ENCODE measurements at regions not wholly inside any gene's neighbourhood (a gene's known extent, or its start where the extent isn't known, plus 50 kb on each side); places are given as distances from the start of the nearest gene placed in this dataset.

DNA sequence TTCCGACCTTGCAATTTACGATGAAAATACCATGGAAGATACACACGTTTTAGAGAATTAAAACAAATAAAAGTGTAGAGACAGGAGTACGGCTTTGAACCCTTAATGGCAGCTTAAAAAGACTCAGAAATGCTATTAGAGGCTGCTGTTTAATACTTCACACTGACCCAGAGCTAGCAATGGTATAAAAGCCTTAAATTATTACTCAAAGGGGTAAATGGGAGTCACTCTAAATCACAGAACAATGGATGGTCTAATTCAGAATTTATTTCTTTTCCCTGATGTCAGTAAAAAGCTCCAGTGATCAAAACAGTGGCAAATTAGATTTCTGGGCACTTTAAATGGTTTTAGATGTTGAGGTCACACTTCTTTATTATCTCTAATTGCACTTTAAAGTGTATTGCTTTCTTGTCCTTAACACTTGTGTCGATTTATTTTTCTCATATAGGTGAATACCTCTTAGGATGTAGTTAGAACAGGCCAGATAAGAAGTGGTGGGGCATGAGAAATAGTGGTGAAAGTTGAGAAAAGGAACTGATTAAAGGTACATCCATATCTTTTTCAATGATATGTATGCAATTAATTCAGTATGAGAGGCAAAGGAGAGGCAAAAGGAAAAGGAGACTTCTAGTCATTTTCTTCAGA, 252.4 kb upstream of the ANKRD50 start:
- DNase-seq (ENCODE audit: low read depth): no peak
- TF ChIP-seq, protein P1, sequence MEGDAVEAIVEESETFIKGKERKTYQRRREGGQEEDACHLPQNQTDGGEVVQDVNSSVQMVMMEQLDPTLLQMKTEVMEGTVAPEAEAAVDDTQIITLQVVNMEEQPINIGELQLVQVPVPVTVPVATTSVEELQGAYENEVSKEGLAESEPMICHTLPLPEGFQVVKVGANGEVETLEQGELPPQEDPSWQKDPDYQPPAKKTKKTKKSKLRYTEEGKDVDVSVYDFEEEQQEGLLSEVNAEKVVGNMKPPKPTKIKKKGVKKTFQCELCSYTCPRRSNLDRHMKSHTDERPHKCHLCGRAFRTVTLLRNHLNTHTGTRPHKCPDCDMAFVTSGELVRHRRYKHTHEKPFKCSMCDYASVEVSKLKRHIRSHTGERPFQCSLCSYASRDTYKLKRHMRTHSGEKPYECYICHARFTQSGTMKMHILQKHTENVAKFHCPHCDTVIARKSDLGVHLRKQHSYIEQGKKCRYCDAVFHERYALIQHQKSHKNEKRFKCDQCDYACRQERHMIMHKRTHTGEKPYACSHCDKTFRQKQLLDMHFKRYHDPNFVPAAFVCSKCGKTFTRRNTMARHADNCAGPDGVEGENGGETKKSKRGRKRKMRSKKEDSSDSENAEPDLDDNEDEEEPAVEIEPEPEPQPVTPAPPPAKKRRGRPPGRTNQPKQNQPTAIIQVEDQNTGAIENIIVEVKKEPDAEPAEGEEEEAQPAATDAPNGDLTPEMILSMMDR (conservative IDR thresholded peaks at IDR 0.05; ENCODE audit: low read depth, low read length): no peak
- H3K4me3 ChIP-seq (ENCODE audit: low read depth, low read length): no peak overlapping the region

DNA sequence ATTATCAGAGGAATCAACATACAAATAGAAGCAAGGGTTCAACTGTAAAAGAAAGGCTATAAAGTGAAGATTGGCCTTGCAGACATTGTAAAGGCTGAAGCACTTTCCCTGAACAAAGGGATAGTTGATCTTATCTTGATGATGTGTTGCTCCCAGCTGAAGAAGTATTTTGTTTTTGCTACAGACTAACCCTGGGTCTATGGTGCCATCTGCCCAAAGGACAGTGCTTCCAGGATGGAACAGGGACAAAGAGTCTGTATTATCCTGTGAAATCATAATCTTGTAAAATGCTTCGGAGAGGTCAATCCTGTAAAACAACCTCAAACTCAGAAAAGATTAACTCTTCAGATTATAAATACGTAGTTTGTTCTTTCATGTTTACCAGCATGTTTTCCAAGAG, 251.7 kb upstream of the ANKRD50 start:
- no peak overlapping the region for H3K4me3 ChIP-seq (ENCODE audit: low read depth, low read length)
- TF ChIP-seq, protein P1 (conservative IDR thresholded peaks at IDR 0.05; ENCODE audit: low read depth, low read length): no peak
- no peak for DNase-seq (ENCODE audit: low read depth)

DNA sequence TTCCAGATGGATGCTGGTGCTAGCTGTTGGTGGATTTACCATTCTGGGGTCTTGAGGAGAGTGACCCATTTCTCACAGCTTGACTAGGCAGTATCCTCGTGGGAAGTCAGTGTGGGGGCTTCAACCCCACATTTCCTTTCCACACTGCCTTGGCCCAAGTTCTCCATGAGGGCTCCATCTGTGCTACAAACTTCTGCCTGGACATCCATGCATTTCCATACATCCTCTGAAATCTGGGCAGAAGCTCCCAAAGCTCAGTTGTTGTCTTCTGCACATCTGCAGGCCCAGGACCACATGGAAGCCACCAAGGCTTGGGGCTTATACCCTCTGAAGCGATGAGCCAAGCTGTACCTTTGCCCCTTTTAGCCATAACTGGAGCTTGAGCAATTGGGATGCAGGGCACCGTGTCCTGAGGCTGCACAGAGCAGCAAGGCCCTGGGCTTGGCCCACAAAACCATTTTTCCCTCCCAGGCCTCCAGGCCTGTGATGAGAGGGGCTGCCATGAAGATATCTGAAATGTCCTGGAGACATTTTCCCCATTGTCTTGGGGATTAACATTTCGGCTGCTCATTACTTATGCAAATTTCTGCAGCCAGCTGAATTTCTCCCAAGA, 248.7 kb upstream of the ANKRD50 start:
- DNase-seq (ENCODE audit: low read depth): no peak
- TF ChIP-seq, protein P1 (conservative IDR thresholded peaks at IDR 0.05; ENCODE audit: low read depth, low read length): no peak

DNA sequence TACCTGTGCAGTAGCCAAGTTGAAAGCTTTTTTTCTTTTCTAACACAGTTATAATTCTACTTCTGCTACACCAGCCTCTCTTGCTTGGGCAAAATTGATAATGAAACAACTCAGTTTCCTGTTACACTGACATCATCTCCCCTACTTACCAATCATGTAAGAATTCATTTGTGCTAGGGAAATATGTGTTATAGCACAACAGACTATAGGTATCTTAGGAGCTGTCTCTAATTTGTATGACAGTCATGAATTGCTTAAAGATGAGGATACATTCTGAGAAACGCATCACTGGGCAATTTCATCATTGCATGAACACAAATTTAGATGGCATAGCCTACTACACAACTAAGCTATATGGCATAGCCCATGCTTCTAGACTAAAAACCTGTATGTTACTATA, 246.3 kb upstream of the ANKRD50 start:
- H3K4me3 ChIP-seq (ENCODE audit: low read depth, low read length): no peak overlapping the region
- TF ChIP-seq, protein P1 (conservative IDR thresholded peaks at IDR 0.05; ENCODE audit: low read depth, low read length): no peak
- no peak for DNase-seq (ENCODE audit: low read depth)

More for the DNA sequence above, 248.7 kb upstream of the ANKRD50 start:
- H3K4me3 ChIP-seq (ENCODE audit: low read depth, low read length): no peak overlapping the region

DNA sequence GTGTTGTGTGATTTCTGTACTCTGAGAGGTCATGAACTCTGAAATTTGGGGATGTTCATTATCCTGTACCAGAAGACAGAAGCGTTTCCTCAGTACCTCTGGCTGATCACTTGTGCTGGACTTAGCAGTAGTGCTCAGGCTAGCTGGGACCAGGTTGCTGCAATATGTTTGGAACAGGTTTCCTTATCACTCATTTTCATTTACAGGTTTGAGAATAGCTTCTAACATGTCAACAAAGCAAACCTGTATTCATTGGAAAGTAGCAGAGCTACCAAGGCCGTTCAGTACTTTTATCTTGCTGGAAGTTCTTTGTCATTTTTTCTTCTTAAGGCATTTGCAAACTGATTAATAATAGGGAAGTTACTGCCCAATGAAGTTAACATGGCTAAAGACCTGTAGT, 242.9 kb upstream of the ANKRD50 start:
- DNase-seq (ENCODE audit: low read depth): no peak
- TF ChIP-seq, protein P1 (conservative IDR thresholded peaks at IDR 0.05; ENCODE audit: low read depth, low read length): no peak
- H3K4me3 ChIP-seq (ENCODE audit: low read depth, low read length): no peak overlapping the region

DNA sequence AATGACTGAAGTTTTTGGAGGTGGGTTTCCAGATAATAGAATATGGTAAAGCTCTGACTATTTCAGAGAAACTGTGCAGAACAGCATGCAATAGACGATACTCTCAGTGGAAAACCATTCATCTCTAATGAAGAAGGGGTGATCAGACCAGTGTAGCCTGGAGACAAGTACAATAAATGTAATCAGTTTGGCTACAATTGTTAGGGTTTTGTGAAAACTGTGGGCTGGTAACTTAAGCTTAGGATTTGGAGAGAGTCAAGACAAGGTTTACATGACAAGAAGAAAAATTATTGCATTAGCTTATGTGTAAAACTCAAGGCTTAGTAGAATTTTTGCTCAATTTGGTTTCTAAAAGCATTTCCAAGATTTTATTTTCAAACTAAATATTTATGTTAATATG, 241.5 kb upstream of the ANKRD50 start:
- TF ChIP-seq, protein P1 (conservative IDR thresholded peaks at IDR 0.05; ENCODE audit: low read depth, low read length): no peak
- DNase-seq (ENCODE audit: low read depth): no peak
- H3K4me3 ChIP-seq (ENCODE audit: low read depth, low read length): no peak overlapping the region

DNA sequence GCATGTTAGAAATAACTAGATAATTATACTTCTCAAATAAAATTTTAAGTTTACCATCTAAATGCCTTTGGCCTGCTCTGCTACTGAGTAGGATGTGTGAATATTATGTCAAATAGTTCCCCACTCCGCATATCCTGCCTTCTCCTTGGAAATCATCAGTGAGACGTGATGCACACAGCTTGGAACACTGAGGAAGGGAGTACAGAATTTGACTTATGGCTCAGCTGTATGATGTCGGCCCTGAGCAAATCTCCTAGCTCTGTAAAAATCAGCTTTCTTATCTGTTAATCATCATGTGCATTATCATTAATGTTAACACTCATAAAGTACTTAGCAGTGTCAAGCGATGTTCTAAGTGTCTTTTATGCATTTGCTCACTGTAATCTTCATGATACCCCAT, 241.0 kb upstream of the ANKRD50 start:
- no peak overlapping the region for H3K4me3 ChIP-seq (ENCODE audit: low read depth, low read length)
- no peak for DNase-seq (ENCODE audit: low read depth)
- TF ChIP-seq, protein P1 (conservative IDR thresholded peaks at IDR 0.05; ENCODE audit: low read depth, low read length): no peak

Measured in epithelial cell of proximal tubule (primary cell).